ENCODE measurements at regions not wholly inside any gene's neighbourhood (a gene's known extent, or its start where the extent isn't known, plus 50 kb on each side); places are given as distances from the start of the nearest gene placed in this dataset.

- Mint-ChIP-seq H3K36me3 (ENCODE audit: unreplicated experiment) (peaks cover 8% of the 10 kb centered on the region), H3K9me3 (ENCODE audit: unreplicated experiment) (peaks cover 11% of the 10 kb centered on the region), H3K27ac (ENCODE audit: unreplicated experiment) (peak overlapping the region; percentile 85), H3K4me3 (ENCODE audit: unreplicated experiment) (no peak overlapping the region), H3K4me1 (ENCODE audit: low read depth, unreplicated experiment) (peaks cover 28% of the 10 kb centered on the region), H3K27me3 (ENCODE audit: unreplicated experiment) (peaks cover 7% of the 10 kb centered on the region)
- TF ChIP-seq CTCF (IDR thresholded peaks at IDR 0.05; ENCODE audit: partially characterized antibody, unreplicated experiment), result no peak
- peak; percentile 66 for DNase-seq
These were observed 79.7 kb upstream of the IGFBP5 start for GRCh38 chr2:216775043-216775453.

GRCh38 chr2:216774620-216775019, 79.3 kb upstream of the IGFBP5 start:
- H3K27ac Mint-ChIP-seq (ENCODE audit: unreplicated experiment), result peak overlapping the region; percentile 85
- H3K9me3 Mint-ChIP-seq (ENCODE audit: unreplicated experiment), result peaks cover 11% of the 10 kb centered on the region
- peaks cover 8% of the 10 kb centered on the region for H3K36me3 Mint-ChIP-seq (ENCODE audit: unreplicated experiment)
- peaks cover 7% of the 10 kb centered on the region for H3K27me3 Mint-ChIP-seq (ENCODE audit: unreplicated experiment)
- H3K4me1 Mint-ChIP-seq (ENCODE audit: low read depth, unreplicated experiment), result peaks cover 28% of the 10 kb centered on the region
- TF ChIP-seq CTCF (IDR thresholded peaks at IDR 0.05; ENCODE audit: partially characterized antibody, unreplicated experiment), result no peak
- DNase-seq, result peak; percentile 20
- peak overlapping the region; percentile 74 for H3K4me3 Mint-ChIP-seq (ENCODE audit: unreplicated experiment)

DNA sequence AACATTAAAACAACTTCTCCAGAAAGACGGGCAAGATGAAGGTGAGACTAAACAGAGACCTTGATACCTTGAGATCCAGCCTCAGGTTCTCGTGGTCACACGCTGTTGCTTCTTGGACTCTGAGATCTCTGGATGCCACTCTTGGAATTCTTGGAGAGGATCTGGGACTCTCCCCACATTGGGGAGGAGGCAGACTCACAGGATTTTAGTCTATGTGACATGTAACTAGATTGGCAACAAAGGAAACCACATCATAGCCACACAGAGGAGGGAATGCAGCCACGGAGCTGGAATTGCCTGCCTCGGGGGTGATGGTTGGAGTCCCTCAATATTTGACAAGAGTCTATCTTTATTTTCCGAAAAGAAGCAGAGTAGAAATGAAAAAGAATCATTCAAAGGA, 78.8 kb upstream of the IGFBP5 start:
- TF ChIP-seq CTCF (IDR thresholded peaks at IDR 0.05; ENCODE audit: partially characterized antibody, unreplicated experiment), result no peak
- H3K4me1 Mint-ChIP-seq (ENCODE audit: low read depth, unreplicated experiment), result peaks cover 28% of the 10 kb centered on the region
- peaks cover 11% of the 10 kb centered on the region for H3K9me3 Mint-ChIP-seq (ENCODE audit: unreplicated experiment)
- peak overlapping the region; percentile 85 for H3K27ac Mint-ChIP-seq (ENCODE audit: unreplicated experiment)
- peaks cover 7% of the 10 kb centered on the region for H3K27me3 Mint-ChIP-seq (ENCODE audit: unreplicated experiment)
- DNase-seq, result no peak
- H3K4me3 Mint-ChIP-seq (ENCODE audit: unreplicated experiment), result peak overlapping the region; percentile 74
- H3K36me3 Mint-ChIP-seq (ENCODE audit: unreplicated experiment), result peaks cover 8% of the 10 kb centered on the region

DNA sequence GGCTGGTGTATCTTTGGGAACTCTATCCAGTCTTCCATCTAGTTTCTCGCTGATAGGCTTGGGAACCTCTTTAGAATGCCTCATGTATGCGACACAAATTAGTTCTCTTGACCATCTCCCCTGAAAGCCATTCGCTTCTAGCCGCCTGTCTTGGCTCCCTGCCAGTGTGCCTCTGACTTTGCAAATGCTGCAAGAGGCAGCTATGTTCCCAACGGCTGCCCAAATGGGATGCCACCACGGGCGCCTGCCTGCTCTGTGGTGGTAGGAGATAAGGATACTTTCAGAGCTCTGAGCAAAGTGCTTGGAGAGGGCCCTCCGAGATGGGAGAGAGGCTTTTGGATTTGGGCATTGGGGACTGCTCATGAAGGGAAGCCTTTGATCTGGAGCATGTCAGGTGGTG, 77.7 kb upstream of the IGFBP5 start:
- Mint-ChIP-seq H3K27me3 (ENCODE audit: unreplicated experiment) (peaks cover 7% of the 10 kb centered on the region), H3K27ac (ENCODE audit: unreplicated experiment) (no peak overlapping the region), H3K36me3 (ENCODE audit: unreplicated experiment) (peaks cover 8% of the 10 kb centered on the region), H3K4me1 (ENCODE audit: low read depth, unreplicated experiment) (peaks cover 28% of the 10 kb centered on the region), H3K9me3 (ENCODE audit: unreplicated experiment) (peaks cover 11% of the 10 kb centered on the region), H3K4me3 (ENCODE audit: unreplicated experiment) (no peak overlapping the region)
- DNase-seq, result no peak
- TF ChIP-seq CTCF (IDR thresholded peaks at IDR 0.05; ENCODE audit: partially characterized antibody, unreplicated experiment), result no peak

DNA sequence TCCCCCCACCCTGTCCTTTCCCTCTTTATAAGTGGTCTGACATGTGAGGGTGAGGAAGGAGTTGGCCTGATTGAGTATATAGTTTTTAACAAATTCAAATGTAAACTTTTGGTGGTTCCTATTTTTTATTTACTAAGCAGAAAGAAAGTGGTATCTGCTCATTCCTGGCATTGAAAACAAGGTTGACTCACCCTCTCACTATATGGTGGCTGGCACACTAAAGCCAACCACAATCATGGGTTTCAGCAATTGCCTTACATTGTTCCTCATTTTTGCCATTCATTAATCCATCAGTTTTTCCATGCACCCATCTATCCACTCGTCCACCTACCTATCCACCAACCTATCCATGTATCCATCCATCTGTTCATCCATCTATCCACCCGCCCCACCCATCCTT, 75.4 kb upstream of the IGFBP5 start:
- TF ChIP-seq CTCF (IDR thresholded peaks at IDR 0.05; ENCODE audit: partially characterized antibody, unreplicated experiment), result no peak

More for the DNA sequence above, 75.4 kb upstream of the IGFBP5 start:
- no peak overlapping the region for H3K27ac Mint-ChIP-seq (ENCODE audit: unreplicated experiment)
- peaks cover 8% of the 10 kb centered on the region for H3K36me3 Mint-ChIP-seq (ENCODE audit: unreplicated experiment)
- no peak for DNase-seq
- no peak overlapping the region for H3K4me3 Mint-ChIP-seq (ENCODE audit: unreplicated experiment)
- H3K9me3 Mint-ChIP-seq (ENCODE audit: unreplicated experiment), result peaks cover 11% of the 10 kb centered on the region
- peaks cover 7% of the 10 kb centered on the region for H3K27me3 Mint-ChIP-seq (ENCODE audit: unreplicated experiment)
- peaks cover 26% of the 10 kb centered on the region for H3K4me1 Mint-ChIP-seq (ENCODE audit: low read depth, unreplicated experiment)

All from glutamatergic neuron (in vitro differentiated cells).